Epithelial cell of esophagus (primary cell): ENCODE measurements at regions not wholly inside any gene's neighbourhood (a gene's known extent, or its start where the extent isn't known, plus 50 kb on each side); places are given as distances from the start of the nearest gene placed in this dataset.

ENCODE experiments used
- DNase-seq: peaks from one replicate; pipeline ENCODE4 v3.0.0; 2010; ENCODE audit warnings: low read depth
- H3K4me3 ChIP-seq: 2 replicates; pipeline ENCODE4 v1.5.1; 2011; ENCODE audit warnings: mild to moderate bottlenecking, low read length, control low read depth
- TF ChIP-seq, protein P1 (sequence below): IDR thresholded peaks from 2 replicates; pipeline ENCODE4 v1.5.1; 2011; ENCODE audit warnings: low read depth, mild to moderate bottlenecking, low read length, control low read depth, inconsistent platforms; ENCODE audit not compliant: insufficient read depth; ENCODE audit errors: missing control alignments

DNA sequence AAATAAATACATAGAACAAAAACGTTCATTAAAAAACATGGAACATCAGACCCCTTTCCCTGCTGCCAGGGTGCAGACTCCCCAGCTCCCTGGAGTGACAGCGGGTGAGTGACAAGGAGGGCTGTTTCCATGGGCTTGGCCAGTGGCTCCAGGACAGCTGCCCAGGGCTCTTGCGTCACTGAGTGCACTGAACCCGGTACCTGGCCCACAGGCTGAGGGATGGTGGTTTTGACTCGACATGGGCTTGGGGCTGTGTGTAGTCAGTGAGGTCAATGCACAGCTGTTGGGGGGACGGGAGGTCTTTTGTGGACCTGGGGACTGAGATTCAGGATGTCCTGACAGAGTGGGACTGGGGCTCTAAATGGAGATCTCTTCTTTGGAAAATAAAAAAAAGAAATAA, 142.1 kb upstream of the B3GAT1 start:
- TF ChIP-seq, protein P1, sequence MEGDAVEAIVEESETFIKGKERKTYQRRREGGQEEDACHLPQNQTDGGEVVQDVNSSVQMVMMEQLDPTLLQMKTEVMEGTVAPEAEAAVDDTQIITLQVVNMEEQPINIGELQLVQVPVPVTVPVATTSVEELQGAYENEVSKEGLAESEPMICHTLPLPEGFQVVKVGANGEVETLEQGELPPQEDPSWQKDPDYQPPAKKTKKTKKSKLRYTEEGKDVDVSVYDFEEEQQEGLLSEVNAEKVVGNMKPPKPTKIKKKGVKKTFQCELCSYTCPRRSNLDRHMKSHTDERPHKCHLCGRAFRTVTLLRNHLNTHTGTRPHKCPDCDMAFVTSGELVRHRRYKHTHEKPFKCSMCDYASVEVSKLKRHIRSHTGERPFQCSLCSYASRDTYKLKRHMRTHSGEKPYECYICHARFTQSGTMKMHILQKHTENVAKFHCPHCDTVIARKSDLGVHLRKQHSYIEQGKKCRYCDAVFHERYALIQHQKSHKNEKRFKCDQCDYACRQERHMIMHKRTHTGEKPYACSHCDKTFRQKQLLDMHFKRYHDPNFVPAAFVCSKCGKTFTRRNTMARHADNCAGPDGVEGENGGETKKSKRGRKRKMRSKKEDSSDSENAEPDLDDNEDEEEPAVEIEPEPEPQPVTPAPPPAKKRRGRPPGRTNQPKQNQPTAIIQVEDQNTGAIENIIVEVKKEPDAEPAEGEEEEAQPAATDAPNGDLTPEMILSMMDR: no peak
- DNase-seq: no peak
- no peak overlapping the region for H3K4me3 ChIP-seq

DNA sequence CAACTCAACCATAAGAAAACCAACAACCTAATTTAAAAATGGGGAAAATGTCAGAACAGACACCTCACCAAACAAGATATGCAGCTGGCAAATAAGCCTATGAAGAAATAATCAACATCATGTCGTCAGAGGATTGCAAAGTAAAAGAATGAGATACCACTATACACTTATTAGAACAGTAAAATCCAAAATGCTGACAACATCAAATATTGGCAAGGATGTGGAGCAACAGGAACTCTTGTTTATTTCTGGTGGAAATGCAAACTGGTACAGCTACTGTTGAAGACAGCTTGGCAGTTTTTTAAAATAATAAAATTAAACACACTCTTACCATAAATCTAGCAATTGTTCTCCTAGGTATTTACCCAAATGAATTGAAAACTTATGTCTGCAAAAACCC, 140.7 kb upstream of the B3GAT1 start:
- no peak for DNase-seq
- H3K4me3 ChIP-seq: no peak overlapping the region
- TF ChIP-seq, protein P1: no peak

DNA sequence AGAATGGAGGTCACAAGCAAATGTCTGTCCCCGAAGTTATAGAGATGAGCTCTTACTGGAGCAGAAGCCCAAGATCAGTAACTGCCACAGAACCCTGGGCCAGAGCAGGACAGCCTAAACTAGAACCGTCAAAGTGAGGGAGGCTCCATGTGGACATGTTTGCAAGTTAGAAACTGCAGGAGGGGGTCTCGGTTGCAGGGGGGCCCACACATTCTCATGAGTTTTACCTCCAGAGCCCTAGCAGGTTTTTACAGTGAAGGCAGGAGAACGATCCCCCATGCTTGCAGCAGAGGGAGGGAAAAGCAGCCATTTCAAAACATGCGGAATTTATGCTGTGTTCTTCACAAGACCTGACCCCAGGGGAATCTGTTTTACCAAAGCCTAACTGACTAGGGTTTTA, 133.5 kb upstream of the B3GAT1 start:
- no peak overlapping the region for H3K4me3 ChIP-seq
- TF ChIP-seq, protein P1: no peak
- no peak for DNase-seq

DNA sequence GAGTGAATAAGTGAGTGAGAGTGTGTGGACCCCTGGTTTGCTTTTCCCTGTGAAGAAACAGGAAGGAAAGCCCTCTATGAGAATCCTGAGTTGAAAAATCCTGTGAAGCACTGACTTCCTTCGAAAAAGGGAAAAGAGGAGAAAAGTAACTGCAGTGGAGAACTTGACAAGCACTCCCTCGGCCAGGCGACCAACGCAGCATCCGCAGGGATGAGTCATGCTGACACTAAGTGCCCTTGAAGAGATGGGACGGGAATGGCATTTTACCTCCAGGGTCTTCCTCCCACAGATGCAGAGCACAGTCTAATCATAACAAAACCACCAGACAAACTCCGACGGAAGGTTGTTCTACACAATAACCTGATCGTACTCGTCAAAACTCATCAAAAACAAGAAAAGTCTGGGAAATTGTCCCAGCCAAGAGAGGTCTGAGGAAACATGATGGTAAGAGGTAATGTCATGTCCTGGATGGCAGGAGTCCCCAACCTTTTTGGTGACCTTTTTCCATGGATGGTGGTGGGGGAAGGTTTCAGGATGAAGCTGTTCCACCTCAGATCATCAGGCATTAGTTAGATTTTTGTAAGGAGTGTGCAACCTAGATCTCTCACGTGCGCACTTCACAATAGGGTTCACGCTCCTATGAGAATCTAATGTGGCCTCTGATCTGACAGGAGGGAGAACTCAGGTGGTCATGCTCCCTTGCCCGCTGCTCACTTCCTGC, 132.2 kb upstream of the B3GAT1 start:
- H3K4me3 ChIP-seq: no peak overlapping the region
- DNase-seq: no peak
- TF ChIP-seq, protein P1: no peak

DNA sequence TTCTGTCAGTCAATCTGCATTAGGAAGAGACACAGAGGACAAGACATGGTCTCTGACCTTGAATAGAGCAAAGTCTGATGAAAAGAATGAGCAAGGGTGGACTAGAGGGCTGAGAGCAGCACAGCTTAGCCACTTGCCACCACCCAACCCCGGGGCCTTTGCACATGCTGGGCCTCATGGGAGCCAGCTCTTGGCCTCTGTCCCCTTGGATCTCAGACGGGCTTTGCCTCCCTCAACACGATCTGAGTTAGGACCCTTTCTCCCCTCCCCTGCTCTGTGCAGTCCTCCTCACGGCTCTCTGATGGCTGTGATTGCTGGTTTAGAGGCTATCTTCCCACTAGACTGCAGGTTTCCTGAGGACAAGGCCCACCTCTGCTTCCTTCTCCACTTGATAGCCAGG, 131.6 kb upstream of the B3GAT1 start:
- DNase-seq: no peak
- TF ChIP-seq, protein P1: no peak
- H3K4me3 ChIP-seq: no peak overlapping the region

DNA sequence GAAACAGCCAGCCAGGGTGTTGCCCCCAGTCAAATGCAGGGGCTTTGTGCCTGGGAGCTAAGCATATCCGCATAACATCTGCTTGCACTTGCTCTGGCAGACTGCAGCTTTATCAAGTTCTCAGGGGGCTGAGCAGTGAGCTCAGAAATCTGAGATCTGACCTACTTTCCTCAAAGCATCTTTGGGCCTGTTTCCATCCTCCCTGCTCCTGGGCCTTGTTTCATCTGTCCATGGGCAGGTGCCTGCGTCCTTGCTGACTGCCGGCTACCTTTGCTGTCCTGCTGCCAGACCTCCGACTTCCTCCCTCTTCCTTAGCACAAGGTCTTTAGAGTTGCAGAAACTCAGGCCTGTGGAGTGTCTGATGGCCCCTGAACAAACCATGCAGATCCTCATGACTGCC, 131.2 kb upstream of the B3GAT1 start:
- no peak overlapping the region for H3K4me3 ChIP-seq
- DNase-seq: no peak
- TF ChIP-seq, protein P1: no peak
